Astrocyte of the spinal cord (primary cell): ENCODE measurements at regions not wholly inside any gene's neighbourhood (a gene's known extent, or its start where the extent isn't known, plus 50 kb on each side); places are given as distances from the start of the nearest gene placed in this dataset.

ENCODE experiments used
- DNase-seq: peaks from one replicate; pipeline ENCODE4 v3.0.0; 2011; ENCODE audit warnings: low read depth, low spot score
- H3K4me3 ChIP-seq: 2 replicates; pipeline ENCODE4 v1.5.1; 2011; ENCODE audit warnings: low read depth, mild to moderate bottlenecking, low read length, moderate library complexity
- CTCF ChIP-seq: IDR thresholded peaks from 2 replicates; pipeline ENCODE4 v1.5.1; 2012; ENCODE audit warnings: low read depth, mild to moderate bottlenecking, low read length, inconsistent platforms
- in situ Hi-C: cut with HindIII; loops from 2 replicates; pipeline ENCODE4 v1.10.0; 2017; ENCODE audit warnings: low sequenced_read_pairs

- in situ Hi-C loops: no loop called here
- no peak overlapping the region for H3K4me3 ChIP-seq
- no peak for DNase-seq
- no peak for TF ChIP-seq CTCF
Measured at GRCh38 chr5:168182269-168182668, 109.2 kb upstream of the WWC1 start.

- no peak overlapping the region for H3K4me3 ChIP-seq
- DNase-seq: no peak
- in situ Hi-C loops: no loop called here
- TF ChIP-seq CTCF: no peak
Measured at GRCh38 chr5:168184103-168184502, 107.3 kb upstream of the WWC1 start.

GRCh38 chr5:168186289-168187074, 105.0 kb upstream of the WWC1 start:
- in situ Hi-C loops: no loop called here
- no peak overlapping the region for H3K4me3 ChIP-seq
- no peak for TF ChIP-seq CTCF
- DNase-seq: no peak

GRCh38 chr5:168187614-168188013, 103.8 kb upstream of the WWC1 start:
- no peak for DNase-seq
- H3K4me3 ChIP-seq: no peak overlapping the region
- in situ Hi-C loops: no loop called here
- no peak for TF ChIP-seq CTCF

- H3K4me3 ChIP-seq: no peak overlapping the region
- DNase-seq: no peak
- no peak for TF ChIP-seq CTCF
- in situ Hi-C loops: no loop called here
Measured at GRCh38 chr5:168188182-168188581, 103.3 kb upstream of the WWC1 start.

GRCh38 chr5:168192120-168192519, 99.3 kb upstream of the WWC1 start:
- H3K4me3 ChIP-seq: no peak overlapping the region
- no peak for DNase-seq
- in situ Hi-C loops: no loop called here
- TF ChIP-seq CTCF: no peak
